ENCODE measurements at regions not wholly inside any gene's neighbourhood (a gene's known extent, or its start where the extent isn't known, plus 50 kb on each side); places are given as distances from the start of the nearest gene placed in this dataset.

- TF ChIP-seq CTCF (IDR thresholded peaks at IDR 0.05) (no peak), EZH2 (IDR thresholded peaks at IDR 0.05) (no peak)
Observed at GRCh38 chr13:85080691-85081090, 718.5 kb downstream of the SLITRK6 start.
